ENCODE measurements at regions not wholly inside any gene's neighbourhood (a gene's known extent, or its start where the extent isn't known, plus 50 kb on each side); places are given as distances from the start of the nearest gene placed in this dataset.

GRCh38 chr2:228559774-228560415, 378.4 kb upstream of the SPHKAP start:
- Histone ChIP-seq H3K27me3 (peaks cover 0 to 6% of the 10 kb centered on the region in 2 donors), H3K27ac (no peak overlapping the region), H3K9me3 (no peaks in the 10 kb centered on the region), H3K4me1 (no peaks in the 10 kb centered on the region), H3K36me3 (no peaks in the 10 kb centered on the region), H3K4me3 (no peak overlapping the region)
- ATAC-seq = no peak
- intact Hi-C loops (cut with DNase I) = no loop called here
- DNase-seq = no peak
- TF ChIP-seq, protein P1, sequence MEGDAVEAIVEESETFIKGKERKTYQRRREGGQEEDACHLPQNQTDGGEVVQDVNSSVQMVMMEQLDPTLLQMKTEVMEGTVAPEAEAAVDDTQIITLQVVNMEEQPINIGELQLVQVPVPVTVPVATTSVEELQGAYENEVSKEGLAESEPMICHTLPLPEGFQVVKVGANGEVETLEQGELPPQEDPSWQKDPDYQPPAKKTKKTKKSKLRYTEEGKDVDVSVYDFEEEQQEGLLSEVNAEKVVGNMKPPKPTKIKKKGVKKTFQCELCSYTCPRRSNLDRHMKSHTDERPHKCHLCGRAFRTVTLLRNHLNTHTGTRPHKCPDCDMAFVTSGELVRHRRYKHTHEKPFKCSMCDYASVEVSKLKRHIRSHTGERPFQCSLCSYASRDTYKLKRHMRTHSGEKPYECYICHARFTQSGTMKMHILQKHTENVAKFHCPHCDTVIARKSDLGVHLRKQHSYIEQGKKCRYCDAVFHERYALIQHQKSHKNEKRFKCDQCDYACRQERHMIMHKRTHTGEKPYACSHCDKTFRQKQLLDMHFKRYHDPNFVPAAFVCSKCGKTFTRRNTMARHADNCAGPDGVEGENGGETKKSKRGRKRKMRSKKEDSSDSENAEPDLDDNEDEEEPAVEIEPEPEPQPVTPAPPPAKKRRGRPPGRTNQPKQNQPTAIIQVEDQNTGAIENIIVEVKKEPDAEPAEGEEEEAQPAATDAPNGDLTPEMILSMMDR (IDR thresholded peaks at IDR 0.05) = no peak
- no peak for TF ChIP-seq POLR2A (IDR thresholded peaks at IDR 0.05)
- WGBS (ENCODE audit: insufficient coverage, low coverage, low lambda C conversion rate, missing lambda C conversion rate) = 67% methylated on average over 3 of the region's 3 CpGs

GRCh38 chr2:228556717-228557116, 375.2 kb upstream of the SPHKAP start:
- Histone ChIP-seq H3K27me3 (no peaks in the 10 kb centered on the region), H3K4me1 (no peaks in the 10 kb centered on the region), H3K4me3 (no peak overlapping the region), H3K36me3 (no peaks in the 10 kb centered on the region), H3K9me3 (no peaks in the 10 kb centered on the region), H3K27ac (no peak overlapping the region)
- 56% methylated on average over 1 of the region's 1 CpG for WGBS (ENCODE audit: insufficient coverage, low coverage, low lambda C conversion rate, missing lambda C conversion rate)
- DNase-seq = no peak
- no peak for ATAC-seq
- TF ChIP-seq, protein P1 (IDR thresholded peaks at IDR 0.05) = no peak
- TF ChIP-seq POLR2A (IDR thresholded peaks at IDR 0.05) = no peak
- intact Hi-C loops (cut with DNase I) = no loop called here

- no peaks in the 10 kb centered on the region for H3K36me3 ChIP-seq
- intact Hi-C loops (cut with DNase I) = no loop called here
- 68% methylated on average over 7 of the region's 7 CpGs for WGBS (ENCODE audit: insufficient coverage, low coverage, low lambda C conversion rate, missing lambda C conversion rate)
- DNase-seq (no peak), ATAC-seq (no peak)
- H3K9me3 ChIP-seq = no peaks in the 10 kb centered on the region
- TF ChIP-seq, protein P1 (IDR thresholded peaks at IDR 0.05) = no peak
- no peak for TF ChIP-seq POLR2A (IDR thresholded peaks at IDR 0.05)
- no peak overlapping the region for H3K4me3 ChIP-seq
- no peaks in the 10 kb centered on the region for H3K27me3 ChIP-seq
- no peak overlapping the region for H3K27ac ChIP-seq
- no peaks in the 10 kb centered on the region for H3K4me1 ChIP-seq
Measured at GRCh38 chr2:228549441-228550007, 368.0 kb upstream of the SPHKAP start.

DNA sequence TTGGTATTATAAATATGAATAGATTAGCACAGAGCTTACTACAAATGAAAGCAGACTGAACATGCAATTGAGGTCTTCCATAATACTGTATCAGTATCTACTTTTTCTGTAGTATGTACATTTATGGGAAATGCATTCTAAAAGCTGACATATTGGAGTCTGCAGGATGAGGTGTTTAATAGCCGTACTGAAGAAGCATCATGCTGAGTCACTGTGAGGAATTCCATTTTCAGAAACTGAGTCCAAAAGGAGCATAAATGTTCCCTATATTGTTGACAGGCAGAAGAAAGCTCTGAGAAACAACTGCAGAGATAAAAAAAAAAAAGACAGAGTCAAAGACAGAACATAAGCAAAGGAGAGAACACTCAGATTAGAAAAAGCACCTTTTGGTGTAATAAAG, 366.7 kb upstream of the SPHKAP start:
- Histone ChIP-seq H3K4me3 (no peak overlapping the region), H3K27me3 (no peaks in the 10 kb centered on the region), H3K36me3 (no peaks in the 10 kb centered on the region), H3K4me1 (no peaks in the 10 kb centered on the region), H3K27ac (no peak overlapping the region), H3K9me3 (no peaks in the 10 kb centered on the region)
- TF ChIP-seq, protein P1 (IDR thresholded peaks at IDR 0.05) = no peak
- TF ChIP-seq POLR2A (IDR thresholded peaks at IDR 0.05) = no peak
- DNase-seq (no peak), ATAC-seq (no peak)
- WGBS (ENCODE audit: insufficient coverage, low coverage, low lambda C conversion rate, missing lambda C conversion rate) = 33% methylated on average over 1 of the region's 1 CpG
- intact Hi-C loops (cut with DNase I) = no loop called here

Data from right lobe of liver (tissue), 6 donors.